Gastrocnemius medialis (tissue), 4 donors: ENCODE measurements at regions not wholly inside any gene's neighbourhood (a gene's known extent, or its start where the extent isn't known, plus 50 kb on each side); places are given as distances from the start of the nearest gene placed in this dataset.

ENCODE experiments used
- CTCF ChIP-seq, 5 experiments: fragments of 450-650 bp in 3 of 5; fragments of 200-600 bp in 2 of 5; sonication (generic) in 2 of 5; IDR thresholded peaks in 4 of 5; conservative IDR thresholded peaks in 1 of 5; 1 replicate in 4 of 5; 2 replicates in 1 of 5; pipeline ENCODE4 v1.5.1; 2016 to 2019; ENCODE audit warnings: antibody characterized with exemption in 5 of 5, mild to moderate bottlenecking in 3 of 5, moderate library complexity in 3 of 5
- POLR2A ChIP-seq, 2 donors: fragments of 450-650 bp; IDR thresholded peaks; one replicate each; pipeline ENCODE4 v1.6.1; 2017; ENCODE audit warnings: antibody characterized with exemption in 2 of 2, mild to moderate bottlenecking in 2 of 2, moderate library complexity in 2 of 2

GRCh38 chr18:23352042-23352441 is 101.0 kb upstream of the RIOK3 start:
- TF ChIP-seq POLR2A (IDR thresholded peaks at IDR 0.05), result no peak
- no peak for TF ChIP-seq CTCF (IDR thresholded peaks at IDR 0.05 in 4 of 5, conservative IDR thresholded peaks at IDR 0.05 in 1 of 5)
